GM12878 (cell line): ENCODE measurements at regions not wholly inside any gene's neighbourhood (a gene's known extent, or its start where the extent isn't known, plus 50 kb on each side); places are given as distances from the start of the nearest gene placed in this dataset.

Experiments
- ATAC-seq: fragments of 200-7000 bp; cut with Tn5 transposase; 3 replicates; pipeline ENCODE4 v1.9.1; 2020; ENCODE audit warnings: mild to moderate bottlenecking, moderate library complexity
- BruUV-seq: library from RNA; stranded (reverse); fragments of 400-500 nt; replicated peaks from 2 replicates; lab custom pipeline; 2021; lab: Mats Ljungman, UMichigan
- CTCF ChIA-PET: fragments of 300-600 bp; sonication (Branson Sonifier 250); formaldehyde crosslinking; extraction: SDS; loops from one replicate; lab custom pipeline; 2021; ENCODE audit warnings: inconsistent platforms; lab: Yijun Ruan, JAX
- POLR2A ChIA-PET: fragments of 350-600 bp; formaldehyde crosslinking; extraction: SDS; loops from one replicate; lab custom pipeline; 2021; ENCODE audit warnings: inconsistent platforms; lab: Charles Lee
- RAD21 ChIA-PET: fragments of 300-600 bp; sonication (Branson Sonifier 250); formaldehyde crosslinking; loops from one replicate; lab custom pipeline; 2023; ENCODE audit warnings: antibody characterized with exemption; ENCODE audit not compliant: unreplicated experiment; lab: Charles Lee
- SMC1A ChIA-PET: fragments of 300-600 bp; sonication (Branson Sonifier 250); formaldehyde crosslinking; loops from one replicate; lab custom pipeline; 2023; ENCODE audit not compliant: unreplicated experiment, uncharacterized antibody; lab: Charles Lee
- DNase-seq: peaks from one replicate; pipeline ENCODE4 v3.0.0-alpha.2; 2011; ENCODE audit warnings: low read depth, low spot score
- FAIRE-seq: peaks from 3 replicates; lab custom pipeline; 2011; peaks lifted over from hg19 to GRCh38; lab: Jason Lieb, UNC
- H2AFZ ChIP-seq: 2 replicates; pipeline ENCODE4 v1.6.0; 2011; ENCODE audit warnings: low read depth, low read length, control low read depth; ENCODE audit not compliant: control insufficient read depth
- H3K27ac ChIP-seq: 2 replicates; pipeline ENCODE4 v1.5.1; 2011; ENCODE audit warnings: control low read depth; ENCODE audit not compliant: control insufficient read depth, insufficient read depth
- H3K27me3 ChIP-seq, 2 experiments: replicated peaks in 1 of 2; 2 replicates each; pipeline versions ENCODE4 v1.6.0 to v1.6.1; 2011; ENCODE audit warnings: low read length in 1 of 2; ENCODE audit not compliant: control insufficient read depth in 2 of 2, insufficient read depth in 2 of 2
- H3K36me3 ChIP-seq, 2 experiments: 2 replicates each; pipeline ENCODE4 v1.5.1; 2011; ENCODE audit warnings: low read length in 1 of 2; ENCODE audit not compliant: control insufficient read depth in 2 of 2, insufficient read depth in 2 of 2
- H3K4me1 ChIP-seq: 2 replicates; pipeline ENCODE4 v1.6.1; 2011; ENCODE audit warnings: mild to moderate bottlenecking, low read length, moderate library complexity, mixed read lengths; ENCODE audit not compliant: control insufficient read depth, insufficient read depth
- H3K4me2 ChIP-seq: 2 replicates; pipeline ENCODE4 v1.6.0; 2011; ENCODE audit warnings: control low read depth; ENCODE audit not compliant: control insufficient read depth, insufficient read depth
- H3K4me3 ChIP-seq: fragments of 200-600 bp; sonication (generic); 2 replicates; pipeline ENCODE4 v1.5.1; 2016
- H3K79me2 ChIP-seq: 2 replicates; pipeline ENCODE4 v1.6.0; 2011; ENCODE audit warnings: low read length; ENCODE audit not compliant: control insufficient read depth, insufficient read depth
- H3K9ac ChIP-seq: 2 replicates; pipeline ENCODE4 v1.8.0; 2011; ENCODE audit warnings: low read length, control low read depth, mixed read lengths; ENCODE audit not compliant: control insufficient read depth, insufficient read depth
- H3K9me3 ChIP-seq: replicated peaks from 3 replicates; pipeline ENCODE4 v1.5.1; 2011; ENCODE audit warnings: mild to moderate bottlenecking, low read length; ENCODE audit not compliant: control insufficient read depth, insufficient read depth
- H4K20me1 ChIP-seq: 2 replicates; pipeline ENCODE4 v1.6.0; 2011; ENCODE audit not compliant: control insufficient read depth, insufficient read depth
- ATF7 ChIP-seq: fragments of 450-650 bp; IDR thresholded peaks from 2 replicates; pipeline ENCODE4 v1.6.1; 2016; ENCODE audit warnings: low read depth, mild to moderate bottlenecking
- EP300 ChIP-seq, 2 experiments: fragments of 150-350 bp in 1 of 2; IDR thresholded peaks; 2 replicates each; pipeline ENCODE4 v1.6.1; 2011 to 2012; ENCODE audit warnings: low read depth in 2 of 2, low read length in 2 of 2, borderline replicate concordance in 1 of 2, improper control_type of control experiment in 1 of 2, inconsistent platforms in 1 of 2; ENCODE audit not compliant: control insufficient read depth in 1 of 2
- ETV6 ChIP-seq, 2 experiments: fragments of 450-650 bp in 1 of 2; IDR thresholded peaks in 1 of 2; conservative IDR thresholded peaks in 1 of 2; 2 replicates each; pipeline ENCODE4 v1.6.1; 2014; ENCODE audit warnings: antibody characterized with exemption in 1 of 2, borderline replicate concordance in 1 of 2, low read depth in 1 of 2, mild to moderate bottlenecking in 1 of 2, moderate library complexity in 1 of 2
- HDGF ChIP-seq: fragments of 450-650 bp; IDR thresholded peaks from 2 replicates; pipeline ENCODE4 v1.6.1; 2016; ENCODE audit warnings: antibody characterized with exemption
- RELA ChIP-seq: fragments of 450-650 bp; IDR thresholded peaks from 2 replicates; pipeline ENCODE4 v1.8.0; 2014; ENCODE audit warnings: borderline replicate concordance; ENCODE audit not compliant: partially characterized antibody
- ZSCAN29 ChIP-seq: fragments of 450-650 bp; IDR thresholded peaks from 2 replicates; pipeline ENCODE4 v1.6.1; 2017; ENCODE audit warnings: mild to moderate bottlenecking, moderate library complexity
- WGBS: methylation state at CpG from one replicate; pipeline ENCODE4 v1.1.6; 2016; ENCODE audit warnings: low lambda C conversion rate; ENCODE audit not compliant: insufficient replicate concordance, insufficient coverage; ENCODE audit errors: missing lambda C conversion rate; 5-methylcytosine and 5-hydroxymethylcytosine counted together
- in situ Hi-C: fragments of 300-500 bp; cut with MboI; formaldehyde crosslinking; loops from 9 replicates; pipeline ENCODE4 v1.14.3; 2018; ENCODE audit warnings: mixed read lengths
- intact Hi-C: fragments of 100-400 bp; cut with micrococcal nuclease; formaldehyde crosslinking; loops from one replicate; pipeline ENCODE4 v1.14.2; 2022; ENCODE audit not compliant: unreplicated experiment
- TF ChIP-seq, protein P1 (sequence below): IDR thresholded peaks from 2 replicates; pipeline ENCODE4 v1.6.1; 2011; ENCODE audit warnings: low read depth, low read length, improper control_type of control experiment, borderline replicate concordance
- TF ChIP-seq, protein P2 (sequence below): IDR thresholded peaks from 2 replicates; pipeline ENCODE4 v1.6.1; 2012; ENCODE audit warnings: improper control_type of control experiment, low read depth, low read length; ENCODE audit not compliant: insufficient replicate concordance
- TF ChIP-seq, protein P3 (sequence below): IDR thresholded peaks from 2 replicates; pipeline ENCODE4 v1.6.1; 2011; ENCODE audit warnings: low read depth, mild to moderate bottlenecking, low read length, moderate library complexity, borderline replicate concordance; ENCODE audit errors: extremely low read depth
- TF ChIP-seq, protein P4 (sequence below): fragments of 450-650 bp; IDR thresholded peaks from 2 replicates; pipeline ENCODE4 v1.6.1; 2017; ENCODE audit warnings: antibody characterized with exemption, mild to moderate bottlenecking, moderate library complexity

DNA sequence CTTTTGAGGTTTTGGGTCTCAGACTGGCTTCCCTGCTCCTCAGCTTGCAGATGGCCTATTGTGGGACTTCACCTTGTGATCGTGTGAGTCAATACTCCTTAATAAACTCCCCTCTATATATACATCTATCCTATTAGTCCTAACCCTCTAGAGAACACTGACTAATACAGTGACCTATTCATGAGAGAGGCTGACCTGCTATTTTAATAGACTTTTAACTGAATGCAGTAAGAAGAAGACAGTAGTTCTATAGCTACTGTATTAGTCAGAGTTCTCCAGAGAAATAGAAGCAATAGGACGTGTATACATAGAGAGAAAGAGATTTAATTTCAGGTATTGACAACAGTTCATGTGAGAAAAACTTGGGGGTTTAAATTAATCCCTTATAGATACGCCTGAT is 53.3 kb upstream of the SMLR1 start:
- Histone ChIP-seq H3K4me3 (no peak overlapping the region), H3K27me3 (no peaks in the 10 kb centered on the region), H3K36me3 (no peaks in the 10 kb centered on the region), H3K27ac (no peak overlapping the region), H3K9me3 (no peaks in the 10 kb centered on the region), H3K9ac (no peak overlapping the region), H3K79me2 (no peaks in the 10 kb centered on the region), H3K4me1 (peaks cover 10% of the 10 kb centered on the region), H2AFZ (no peak overlapping the region), H3K4me2 (no peak overlapping the region), H4K20me1 (no peaks in the 10 kb centered on the region)
- no TSS peak for BruUV-seq
- DNase-seq (no peak), FAIRE-seq (no peak), ATAC-seq (no peak)
- TF ChIP-seq ZSCAN29, result no peak
- TF ChIP-seq, protein P1, sequence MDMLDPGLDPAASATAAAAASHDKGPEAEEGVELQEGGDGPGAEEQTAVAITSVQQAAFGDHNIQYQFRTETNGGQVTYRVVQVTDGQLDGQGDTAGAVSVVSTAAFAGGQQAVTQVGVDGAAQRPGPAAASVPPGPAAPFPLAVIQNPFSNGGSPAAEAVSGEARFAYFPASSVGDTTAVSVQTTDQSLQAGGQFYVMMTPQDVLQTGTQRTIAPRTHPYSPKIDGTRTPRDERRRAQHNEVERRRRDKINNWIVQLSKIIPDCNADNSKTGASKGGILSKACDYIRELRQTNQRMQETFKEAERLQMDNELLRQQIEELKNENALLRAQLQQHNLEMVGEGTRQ, result no peak
- no peak for TF ChIP-seq RELA
- TF ChIP-seq, protein P2, sequence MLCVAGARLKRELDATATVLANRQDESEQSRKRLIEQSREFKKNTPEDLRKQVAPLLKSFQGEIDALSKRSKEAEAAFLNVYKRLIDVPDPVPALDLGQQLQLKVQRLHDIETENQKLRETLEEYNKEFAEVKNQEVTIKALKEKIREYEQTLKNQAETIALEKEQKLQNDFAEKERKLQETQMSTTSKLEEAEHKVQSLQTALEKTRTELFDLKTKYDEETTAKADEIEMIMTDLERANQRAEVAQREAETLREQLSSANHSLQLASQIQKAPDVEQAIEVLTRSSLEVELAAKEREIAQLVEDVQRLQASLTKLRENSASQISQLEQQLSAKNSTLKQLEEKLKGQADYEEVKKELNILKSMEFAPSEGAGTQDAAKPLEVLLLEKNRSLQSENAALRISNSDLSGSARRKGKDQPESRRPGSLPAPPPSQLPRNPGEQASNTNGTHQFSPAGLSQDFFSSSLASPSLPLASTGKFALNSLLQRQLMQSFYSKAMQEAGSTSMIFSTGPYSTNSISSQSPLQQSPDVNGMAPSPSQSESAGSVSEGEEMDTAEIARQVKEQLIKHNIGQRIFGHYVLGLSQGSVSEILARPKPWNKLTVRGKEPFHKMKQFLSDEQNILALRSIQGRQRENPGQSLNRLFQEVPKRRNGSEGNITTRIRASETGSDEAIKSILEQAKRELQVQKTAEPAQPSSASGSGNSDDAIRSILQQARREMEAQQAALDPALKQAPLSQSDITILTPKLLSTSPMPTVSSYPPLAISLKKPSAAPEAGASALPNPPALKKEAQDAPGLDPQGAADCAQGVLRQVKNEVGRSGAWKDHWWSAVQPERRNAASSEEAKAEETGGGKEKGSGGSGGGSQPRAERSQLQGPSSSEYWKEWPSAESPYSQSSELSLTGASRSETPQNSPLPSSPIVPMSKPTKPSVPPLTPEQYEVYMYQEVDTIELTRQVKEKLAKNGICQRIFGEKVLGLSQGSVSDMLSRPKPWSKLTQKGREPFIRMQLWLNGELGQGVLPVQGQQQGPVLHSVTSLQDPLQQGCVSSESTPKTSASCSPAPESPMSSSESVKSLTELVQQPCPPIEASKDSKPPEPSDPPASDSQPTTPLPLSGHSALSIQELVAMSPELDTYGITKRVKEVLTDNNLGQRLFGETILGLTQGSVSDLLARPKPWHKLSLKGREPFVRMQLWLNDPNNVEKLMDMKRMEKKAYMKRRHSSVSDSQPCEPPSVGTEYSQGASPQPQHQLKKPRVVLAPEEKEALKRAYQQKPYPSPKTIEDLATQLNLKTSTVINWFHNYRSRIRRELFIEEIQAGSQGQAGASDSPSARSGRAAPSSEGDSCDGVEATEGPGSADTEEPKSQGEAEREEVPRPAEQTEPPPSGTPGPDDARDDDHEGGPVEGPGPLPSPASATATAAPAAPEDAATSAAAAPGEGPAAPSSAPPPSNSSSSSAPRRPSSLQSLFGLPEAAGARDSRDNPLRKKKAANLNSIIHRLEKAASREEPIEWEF, result no peak
- TF ChIP-seq, protein P3, sequence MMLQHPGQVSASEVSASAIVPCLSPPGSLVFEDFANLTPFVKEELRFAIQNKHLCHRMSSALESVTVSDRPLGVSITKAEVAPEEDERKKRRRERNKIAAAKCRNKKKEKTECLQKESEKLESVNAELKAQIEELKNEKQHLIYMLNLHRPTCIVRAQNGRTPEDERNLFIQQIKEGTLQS, result no peak
- TF ChIP-seq ATF7, result no peak
- no peak for TF ChIP-seq ETV6 (conservative IDR thresholded peaks at IDR 0.05 in 1 of 2, IDR thresholded peaks at IDR 0.05 in 1 of 2; ENCODE audit: borderline replicate concordance in 1 of 2, low read depth in 1 of 2)
- TF ChIP-seq HDGF, result no peak
- TF ChIP-seq, protein P4, sequence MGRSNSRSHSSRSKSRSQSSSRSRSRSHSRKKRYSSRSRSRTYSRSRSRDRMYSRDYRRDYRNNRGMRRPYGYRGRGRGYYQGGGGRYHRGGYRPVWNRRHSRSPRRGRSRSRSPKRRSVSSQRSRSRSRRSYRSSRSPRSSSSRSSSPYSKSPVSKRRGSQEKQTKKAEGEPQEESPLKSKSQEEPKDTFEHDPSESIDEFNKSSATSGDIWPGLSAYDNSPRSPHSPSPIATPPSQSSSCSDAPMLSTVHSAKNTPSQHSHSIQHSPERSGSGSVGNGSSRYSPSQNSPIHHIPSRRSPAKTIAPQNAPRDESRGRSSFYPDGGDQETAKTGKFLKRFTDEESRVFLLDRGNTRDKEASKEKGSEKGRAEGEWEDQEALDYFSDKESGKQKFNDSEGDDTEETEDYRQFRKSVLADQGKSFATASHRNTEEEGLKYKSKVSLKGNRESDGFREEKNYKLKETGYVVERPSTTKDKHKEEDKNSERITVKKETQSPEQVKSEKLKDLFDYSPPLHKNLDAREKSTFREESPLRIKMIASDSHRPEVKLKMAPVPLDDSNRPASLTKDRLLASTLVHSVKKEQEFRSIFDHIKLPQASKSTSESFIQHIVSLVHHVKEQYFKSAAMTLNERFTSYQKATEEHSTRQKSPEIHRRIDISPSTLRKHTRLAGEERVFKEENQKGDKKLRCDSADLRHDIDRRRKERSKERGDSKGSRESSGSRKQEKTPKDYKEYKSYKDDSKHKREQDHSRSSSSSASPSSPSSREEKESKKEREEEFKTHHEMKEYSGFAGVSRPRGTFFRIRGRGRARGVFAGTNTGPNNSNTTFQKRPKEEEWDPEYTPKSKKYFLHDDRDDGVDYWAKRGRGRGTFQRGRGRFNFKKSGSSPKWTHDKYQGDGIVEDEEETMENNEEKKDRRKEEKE, result no peak
- TF ChIP-seq EP300 (IDR thresholded peaks at IDR 0.05; ENCODE audit: borderline replicate concordance in 1 of 2, control insufficient read depth in 1 of 2, low read depth in 2 of 2, low read length in 2 of 2), result no peak
- CTCF ChIA-PET, result interaction anchor here (1.1 to 1.2 kb wide), 2 partner anchors 21 to 451 kb away, joined by 3 read pairs; no protein-coding TSS in a partner anchor
- in situ Hi-C loops, result no loop called here
- SMC1A ChIA-PET, result interaction anchor here (0.8 to 1.8 kb wide), 3 partner anchors 8 to 38 kb away, joined by 3 to 5 read pairs (median 4); no protein-coding TSS in a partner anchor
- POLR2A ChIA-PET, result no interaction called here
- RAD21 ChIA-PET, result no interaction called here
- WGBS, result 26% methylated on average over 3 of the region's 3 CpGs
- intact Hi-C loops, result no loop called here
